ENCODE measurements at regions not wholly inside any gene's neighbourhood (a gene's known extent, or its start where the extent isn't known, plus 50 kb on each side); places are given as distances from the start of the nearest gene placed in this dataset.

GRCh38 chr1:222930070-222930469 is 115.2 kb downstream of the DISP1 start:
- DNase-seq (ENCODE audit: low spot score): no peak
- H3K27ac ChIP-seq: no peak overlapping the region
- no peaks in the 10 kb centered on the region for H3K27me3 ChIP-seq (replicated peaks; ENCODE audit: insufficient read depth)
- H3K4me3 ChIP-seq: no peak overlapping the region
- no peak for TF ChIP-seq POLR2AphosphoS5 (IDR thresholded peaks at IDR 0.05)
- TF ChIP-seq CTCF (IDR thresholded peaks at IDR 0.05): no peak
- TF ChIP-seq POLR2A (IDR thresholded peaks at IDR 0.05): no peak
- intact Hi-C loops (cut with DNase I): no loop called here
- H3K36me3 ChIP-seq: no peaks in the 10 kb centered on the region
- no peaks in the 10 kb centered on the region for H3K9me3 ChIP-seq
- H3K4me1 ChIP-seq (replicated peaks): peaks cover 6% of the 10 kb centered on the region

GRCh38 chr1:222931023-222931422 is 116.2 kb downstream of the DISP1 start:
- Histone ChIP-seq H3K9me3 (no peaks in the 10 kb centered on the region), H3K4me1 (replicated peaks) (peaks cover 6% of the 10 kb centered on the region), H3K36me3 (no peaks in the 10 kb centered on the region), H3K27ac (no peak overlapping the region), H3K27me3 (replicated peaks; ENCODE audit: insufficient read depth) (no peaks in the 10 kb centered on the region), H3K4me3 (no peak overlapping the region)
- intact Hi-C loops (cut with DNase I): no loop called here
- 71% methylated on average over 1 of the region's 1 CpG for WGBS
- TF ChIP-seq CTCF (IDR thresholded peaks at IDR 0.05): no peak
- no peak for TF ChIP-seq POLR2AphosphoS5 (IDR thresholded peaks at IDR 0.05)
- no peak for TF ChIP-seq POLR2A (IDR thresholded peaks at IDR 0.05)
- DNase-seq (ENCODE audit: low spot score): no peak

- intact Hi-C loops (cut with DNase I): no loop called here
- Histone ChIP-seq H3K27ac (no peak overlapping the region), H3K4me3 (no peak overlapping the region), H3K4me1 (replicated peaks) (no peaks in the 10 kb centered on the region), H3K9me3 (no peaks in the 10 kb centered on the region), H3K36me3 (no peaks in the 10 kb centered on the region), H3K27me3 (replicated peaks; ENCODE audit: insufficient read depth) (no peaks in the 10 kb centered on the region)
- no peak for TF ChIP-seq POLR2A (IDR thresholded peaks at IDR 0.05)
- TF ChIP-seq POLR2AphosphoS5 (IDR thresholded peaks at IDR 0.05): no peak
- TF ChIP-seq CTCF (IDR thresholded peaks at IDR 0.05): no peak
- WGBS: 59% methylated on average over 2 of the region's 2 CpGs
- DNase-seq (ENCODE audit: low spot score): no peak
These were observed 118.4 kb downstream of the DISP1 start for GRCh38 chr1:222933273-222933672.

GRCh38 chr1:222935239-222935900 is 120.5 kb downstream of the DISP1 start:
- Histone ChIP-seq H3K9me3 (no peaks in the 10 kb centered on the region), H3K36me3 (no peaks in the 10 kb centered on the region), H3K27me3 (replicated peaks; ENCODE audit: insufficient read depth) (no peaks in the 10 kb centered on the region), H3K27ac (no peak overlapping the region), H3K4me3 (no peak overlapping the region), H3K4me1 (replicated peaks) (no peaks in the 10 kb centered on the region)
- DNase-seq (ENCODE audit: low spot score): no peak
- intact Hi-C loops (cut with DNase I): no loop called here
- WGBS: 93% methylated on average over 3 of the region's 3 CpGs
- TF ChIP-seq POLR2A (IDR thresholded peaks at IDR 0.05) (no peak), POLR2AphosphoS5 (IDR thresholded peaks at IDR 0.05) (no peak), CTCF (IDR thresholded peaks at IDR 0.05) (no peak)

GRCh38 chr1:222936042-222936441 is 121.2 kb downstream of the DISP1 start:
- no peaks in the 10 kb centered on the region for H3K36me3 ChIP-seq
- WGBS: 96% methylated on average over 2 of the region's 2 CpGs
- H3K9me3 ChIP-seq: no peaks in the 10 kb centered on the region
- DNase-seq (ENCODE audit: low spot score): no peak
- no peak overlapping the region for H3K4me3 ChIP-seq
- no peaks in the 10 kb centered on the region for H3K27me3 ChIP-seq (replicated peaks; ENCODE audit: insufficient read depth)
- intact Hi-C loops (cut with DNase I): no loop called here
- TF ChIP-seq CTCF (IDR thresholded peaks at IDR 0.05) (no peak), POLR2AphosphoS5 (IDR thresholded peaks at IDR 0.05) (no peak), POLR2A (IDR thresholded peaks at IDR 0.05) (no peak)
- H3K4me1 ChIP-seq (replicated peaks): no peaks in the 10 kb centered on the region
- no peak overlapping the region for H3K27ac ChIP-seq
